GM18861 (cell line): ENCODE measurements at regions not wholly inside any gene's neighbourhood (a gene's known extent, or its start where the extent isn't known, plus 50 kb on each side); places are given as distances from the start of the nearest gene placed in this dataset.

Experiments
- ATAC-seq: cut with Tn5 transposase; IDR thresholded peaks from one replicate; pipeline ENCODE4 v1.9.1; 2021; ENCODE audit not compliant: unreplicated experiment

- no peak for ATAC-seq
These were observed 476.0 kb downstream of the GABRG1 start for GRCh38 chr4:45647823-45648222.

- ATAC-seq: no peak
These were observed 476.8 kb downstream of the GABRG1 start for GRCh38 chr4:45646885-45647590.

DNA sequence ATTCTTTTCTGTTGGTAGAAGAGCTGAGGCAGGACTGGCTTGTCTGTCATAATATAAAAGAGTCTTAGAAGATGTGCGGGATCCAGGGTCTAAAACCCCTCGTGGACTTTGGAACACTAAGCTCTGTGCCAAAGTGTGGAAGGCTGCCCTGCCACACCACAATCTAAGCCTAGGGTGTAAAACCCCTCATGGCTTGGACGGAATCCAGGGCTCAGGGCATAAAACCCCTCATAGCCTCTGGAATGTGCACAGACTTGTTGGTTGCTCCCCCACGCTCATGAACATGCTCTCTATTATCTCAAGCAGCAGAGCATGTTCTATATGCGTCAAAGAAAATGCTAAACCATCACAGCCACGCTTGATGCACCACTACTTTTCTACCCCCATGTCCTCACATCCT, 483.6 kb downstream of the GABRG1 start:
- no peak for ATAC-seq

GRCh38 chr4:45638641-45639040, 485.2 kb downstream of the GABRG1 start:
- no peak for ATAC-seq

DNA sequence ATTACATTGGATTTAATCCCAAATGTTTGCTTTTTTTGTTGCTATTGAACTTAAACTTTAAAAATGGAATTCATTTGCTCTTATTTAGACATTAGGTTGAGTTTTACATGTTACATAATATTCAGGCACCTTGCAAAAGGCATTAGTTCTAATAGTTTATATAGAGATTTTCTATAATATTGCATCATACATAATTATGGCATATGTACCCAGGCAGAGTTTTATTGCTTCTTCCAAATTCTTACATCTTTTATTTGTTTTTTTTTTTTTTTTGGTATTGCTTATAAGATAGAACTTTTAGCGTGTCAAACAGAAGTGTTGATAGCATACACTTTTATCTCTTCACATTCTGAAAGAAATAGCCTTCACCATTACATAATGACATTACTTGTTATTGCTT, 487.7 kb downstream of the GABRG1 start:
- ATAC-seq: no peak

GRCh38 chr4:45629717-45630116, 494.1 kb downstream of the GABRG1 start:
- ATAC-seq: no peak

GRCh38 chr4:45621971-45622370, 501.9 kb downstream of the GABRG1 start:
- ATAC-seq: no peak

- ATAC-seq: no peak
These were observed 503.0 kb downstream of the GABRG1 start for GRCh38 chr4:45620808-45621207.

DNA sequence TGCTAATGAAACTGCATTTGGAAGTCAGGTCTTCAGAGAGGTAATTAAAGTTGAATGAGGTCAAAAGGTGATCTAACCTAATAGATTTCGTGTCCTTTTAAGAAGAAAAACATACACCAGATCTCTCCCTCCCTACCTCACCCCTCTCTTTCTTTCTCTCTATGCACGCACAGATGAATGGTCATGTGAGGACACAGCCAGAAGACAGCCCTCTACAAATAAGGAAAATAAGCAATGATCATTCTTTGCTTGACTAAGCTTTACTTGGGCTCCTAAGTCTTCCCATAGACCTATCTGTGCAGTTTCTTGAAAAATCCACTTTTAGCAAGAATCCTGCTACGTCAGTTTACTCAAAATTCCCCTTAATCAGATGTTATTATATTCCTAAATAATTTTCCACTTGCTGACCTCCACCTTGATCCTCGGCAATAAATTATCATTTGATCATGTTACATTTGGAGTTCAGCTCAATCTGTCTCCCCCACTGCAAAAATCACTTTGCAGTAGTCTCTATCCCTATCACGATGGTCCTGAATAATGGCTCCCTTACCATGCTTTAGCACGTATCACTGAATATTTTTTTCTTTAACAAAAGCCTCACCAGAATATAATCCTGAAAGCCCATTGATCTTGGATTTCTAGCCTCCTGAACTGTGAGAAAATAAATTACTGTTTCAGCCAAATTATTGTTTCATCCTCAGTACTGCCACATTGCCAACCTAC, 527.3 kb downstream of the GABRG1 start:
- no peak for ATAC-seq

- no peak for ATAC-seq
These were observed 543.5 kb downstream of the GABRG1 start for GRCh38 chr4:45580334-45580733.

DNA sequence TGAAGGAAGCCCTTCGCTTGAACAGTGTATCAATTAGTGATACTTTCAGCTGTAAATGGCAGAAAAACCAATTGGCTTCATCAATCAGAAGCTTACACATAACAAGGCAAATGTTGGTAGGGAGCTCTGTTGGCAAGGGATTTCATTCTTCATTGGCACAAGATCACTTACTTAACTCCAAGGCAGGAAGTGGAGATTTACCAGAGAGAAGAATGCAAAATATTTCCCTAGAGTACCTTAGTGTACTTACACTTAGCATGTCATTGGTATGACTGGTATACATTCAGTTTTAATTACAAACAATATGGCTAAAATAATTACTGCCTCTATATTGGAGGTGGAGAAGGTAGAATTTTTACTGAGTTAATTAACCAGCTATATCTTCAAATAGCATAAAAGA, 545.0 kb downstream of the GABRG1 start:
- no peak for ATAC-seq

DNA sequence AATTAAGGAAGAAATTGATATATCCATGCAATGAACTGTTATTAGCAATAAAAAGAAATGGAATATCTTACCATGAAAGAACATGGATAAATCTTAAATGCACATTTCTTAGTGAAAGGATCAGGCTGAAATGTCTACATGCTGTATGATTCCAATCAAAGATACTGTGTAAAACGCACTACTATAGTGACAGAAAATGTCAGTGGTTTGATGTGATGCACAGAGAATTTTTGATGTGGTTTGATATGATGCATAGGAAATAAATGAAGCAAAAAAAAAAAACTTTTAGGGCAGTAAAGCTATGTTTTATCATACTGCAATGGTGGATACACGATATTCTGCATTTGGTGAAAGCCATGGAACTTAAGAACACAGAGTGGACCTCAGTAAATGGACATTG, 547.6 kb downstream of the GABRG1 start:
- no peak for ATAC-seq

DNA sequence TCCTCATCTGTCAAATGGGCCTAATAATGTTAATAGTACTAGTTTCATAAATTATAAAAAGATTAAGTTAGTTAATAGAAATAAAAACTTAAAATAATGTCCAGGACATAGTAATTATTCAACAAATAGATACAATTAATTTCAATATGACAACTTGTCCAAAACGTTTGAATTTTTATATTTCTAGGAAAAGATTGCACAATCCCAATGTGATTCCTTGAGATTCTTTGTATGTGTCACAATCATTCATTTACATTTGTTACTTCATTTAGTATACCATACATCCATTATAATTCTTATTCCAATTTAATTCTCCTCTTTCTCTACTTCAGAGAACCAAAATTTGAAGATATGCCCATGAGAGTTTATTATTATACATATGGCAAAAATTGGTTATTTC, 554.2 kb downstream of the GABRG1 start:
- no peak for ATAC-seq

DNA sequence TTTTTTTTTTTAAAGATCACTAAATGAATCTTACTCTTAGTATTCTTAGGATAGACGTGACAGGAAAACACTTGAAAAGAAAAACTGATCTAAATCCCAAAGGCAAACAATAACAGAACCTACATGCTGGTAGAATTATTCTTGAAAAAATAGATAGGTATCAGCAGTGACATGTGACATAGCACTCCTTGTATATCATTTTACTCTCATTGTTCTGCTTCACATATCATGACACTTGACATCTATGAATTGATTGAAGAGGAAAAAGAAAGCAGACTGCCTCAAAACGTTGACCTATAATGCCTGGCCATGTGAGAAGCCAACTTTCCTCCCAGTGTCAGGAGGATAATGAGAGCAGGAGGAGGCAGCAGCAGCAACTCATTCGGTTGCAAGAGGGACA, 555.2 kb downstream of the GABRG1 start:
- ATAC-seq: no peak

GRCh38 chr4:45566896-45567603, 556.8 kb downstream of the GABRG1 start:
- no peak for ATAC-seq

DNA sequence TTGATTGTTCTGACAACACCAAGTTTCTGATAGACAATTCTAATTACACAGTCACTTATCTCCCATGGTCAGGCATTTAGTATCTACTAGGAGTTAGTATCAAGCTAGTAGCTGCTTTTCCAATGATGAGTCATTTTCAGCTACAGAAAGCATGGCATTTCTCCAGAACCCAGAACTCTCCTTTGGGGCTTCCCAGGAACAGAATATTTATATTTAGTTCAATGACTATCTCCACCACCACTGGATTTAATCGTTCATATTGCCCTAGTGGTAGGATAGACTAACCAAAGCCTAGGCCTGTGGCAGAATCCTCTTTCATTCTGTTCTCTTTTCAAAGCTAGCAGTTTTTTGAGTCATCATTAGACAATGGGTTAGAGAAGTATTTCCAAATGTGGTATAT, 569.4 kb downstream of the GABRG1 start:
- ATAC-seq: no peak

DNA sequence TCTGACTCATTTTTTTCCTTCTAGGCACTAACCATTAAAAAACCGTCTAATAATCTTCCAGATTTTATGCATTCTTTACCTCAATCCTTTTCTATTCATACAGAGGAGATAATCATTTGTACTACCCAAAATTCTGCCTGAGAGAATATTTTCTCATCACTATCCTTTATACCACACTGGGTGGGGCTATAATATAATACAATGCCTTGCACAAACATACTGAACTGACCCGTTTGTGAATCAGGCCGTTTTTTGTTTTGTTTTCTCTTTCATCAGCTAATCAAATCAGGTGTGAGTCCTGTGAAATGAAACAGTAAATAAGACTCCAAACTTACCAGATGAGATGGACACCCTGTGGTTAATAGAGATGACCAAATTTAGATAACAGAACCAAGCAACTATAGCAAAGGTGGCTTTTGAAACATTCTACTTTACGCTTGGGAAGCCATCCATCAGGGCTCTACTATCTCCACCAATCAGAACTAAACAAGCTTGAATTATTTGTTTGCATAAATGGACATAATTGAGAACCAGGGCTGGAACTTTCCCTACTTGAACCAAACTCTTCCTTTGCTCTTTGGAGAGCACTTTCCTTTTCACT, 573.0 kb downstream of the GABRG1 start:
- no peak for ATAC-seq

DNA sequence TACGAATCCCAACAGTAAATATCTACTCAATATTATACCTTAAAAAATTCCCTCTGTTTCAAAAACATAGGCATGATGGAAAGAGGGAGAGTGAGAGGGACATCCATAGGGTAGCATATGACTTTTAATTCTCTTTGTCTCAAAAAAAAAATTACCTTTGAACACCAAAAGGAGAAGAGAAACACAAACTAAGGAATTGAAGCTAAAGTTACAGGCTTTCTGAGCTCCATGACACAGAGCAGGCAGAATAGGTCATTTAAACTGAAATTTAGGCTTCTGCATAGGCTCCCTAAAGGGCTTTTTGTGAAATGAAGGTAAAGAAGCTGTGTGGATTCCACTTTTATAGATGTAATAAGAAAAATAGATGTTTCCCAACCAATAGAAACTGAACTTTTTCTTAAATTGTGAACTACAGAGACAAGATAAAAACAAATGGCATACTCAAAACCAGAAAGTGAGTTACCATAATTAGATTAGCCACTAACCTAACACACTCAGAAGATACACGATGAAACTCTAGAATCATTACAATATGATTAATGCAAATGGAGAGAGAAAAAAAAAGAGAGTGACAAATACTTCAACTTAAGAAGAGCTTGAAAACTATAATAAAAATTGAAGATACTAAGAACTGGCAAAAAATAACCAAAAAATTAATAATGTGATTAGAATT, 584.6 kb downstream of the GABRG1 start:
- no peak for ATAC-seq

GRCh38 chr4:45530498-45530897, 593.4 kb downstream of the GABRG1 start:
- ATAC-seq: no peak

DNA sequence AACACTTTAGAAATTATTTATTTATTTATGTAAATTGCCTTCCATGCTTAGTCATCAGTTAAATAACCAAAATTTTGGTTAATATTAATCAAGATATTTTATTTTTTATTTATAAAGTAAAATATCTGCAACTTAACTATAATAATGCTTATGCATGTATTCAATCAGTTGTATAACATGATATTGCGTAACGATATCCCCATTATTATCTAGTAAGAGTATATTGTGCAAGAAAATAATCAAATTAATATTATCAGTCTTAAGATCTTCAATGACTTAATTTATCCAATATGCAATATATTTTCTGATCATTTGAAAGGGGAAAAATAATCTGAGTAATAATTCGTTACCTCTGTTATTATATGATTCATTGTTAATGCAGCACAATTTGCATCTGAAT, 596.7 kb downstream of the GABRG1 start:
- ATAC-seq: no peak

- no peak for ATAC-seq
These were observed 605.0 kb downstream of the GABRG1 start for GRCh38 chr4:45518832-45519231.
